ENCODE measurements at regions not wholly inside any gene's neighbourhood (a gene's known extent, or its start where the extent isn't known, plus 50 kb on each side); places are given as distances from the start of the nearest gene placed in this dataset.
"Not testable (repeated sequence)": the region's sequence is repeated elsewhere in the genome, so short reads cannot be mapped to it uniquely, and the experiment has no call there.

- CTCF ChIA-PET = no interaction called here
- no peak for DNase-seq
- peaks cover 4% of the 10 kb centered on the region for H3K9me3 Mint-ChIP-seq
- peaks cover 27% of the 10 kb centered on the region for H3K36me3 Mint-ChIP-seq (ENCODE audit: low read depth)
- intact Hi-C loops (cut with micrococcal nuclease) = no loop called here
- no peak overlapping the region for H3K4me3 Mint-ChIP-seq
- no peak overlapping the region for H3K27ac Mint-ChIP-seq
- no peaks in the 10 kb centered on the region for H3K4me1 Mint-ChIP-seq (ENCODE audit: low read depth)
- no peaks in the 10 kb centered on the region for H3K27me3 Mint-ChIP-seq (ENCODE audit: low read depth)
These were observed 51.4 kb upstream of the RGL1 start for GRCh38 chr1:183753464-183753891.

- DNase-seq = no peak
- intact Hi-C loops (cut with micrococcal nuclease) = no loop called here
- Mint-ChIP-seq H3K27ac (no peak overlapping the region), H3K4me3 (no peak overlapping the region), H3K4me1 (ENCODE audit: low read depth) (peaks cover 4% of the 10 kb centered on the region), H3K36me3 (ENCODE audit: low read depth) (peaks cover 21% of the 10 kb centered on the region), H3K9me3 (peaks cover 9% of the 10 kb centered on the region), H3K27me3 (ENCODE audit: low read depth) (no peaks in the 10 kb centered on the region)
- CTCF ChIA-PET = no interaction called here
These were observed 60.6 kb upstream of the RGL1 start for GRCh38 chr1:183744132-183744913.

GRCh38 chr1:183742355-183742754 is 62.6 kb upstream of the RGL1 start:
- Mint-ChIP-seq H3K36me3 (ENCODE audit: low read depth) (peaks cover 11% of the 10 kb centered on the region), H3K27me3 (ENCODE audit: low read depth) (no peaks in the 10 kb centered on the region), H3K4me3 (no peak overlapping the region), H3K4me1 (ENCODE audit: low read depth) (peaks cover 4% of the 10 kb centered on the region), H3K9me3 (peaks cover 9% of the 10 kb centered on the region), H3K27ac (no peak overlapping the region)
- CTCF ChIA-PET = interaction anchor here (1.0 kb wide), 1 partner anchor 88 kb away, joined by 3 read pairs; no protein-coding TSS in a partner anchor
- no peak for DNase-seq
- intact Hi-C loops (cut with micrococcal nuclease) = no loop called here

- Mint-ChIP-seq H3K36me3 (ENCODE audit: low read depth) (peaks cover 7% of the 10 kb centered on the region), H3K4me1 (ENCODE audit: low read depth) (peaks cover 2% of the 10 kb centered on the region), H3K27me3 (ENCODE audit: low read depth) (no peaks in the 10 kb centered on the region), H3K4me3 (no peak overlapping the region), H3K27ac (no peak overlapping the region), H3K9me3 (peaks cover 9% of the 10 kb centered on the region)
- intact Hi-C loops (cut with micrococcal nuclease) = loop anchor here (1.0 kb wide), 1 partner anchor 176 kb away; no protein-coding TSS in a partner anchor
- no peak for DNase-seq
- CTCF ChIA-PET = no interaction called here
These were observed 65.1 kb upstream of the RGL1 start for GRCh38 chr1:183739741-183740271.

GRCh38 chr1:183739082-183739481 is 65.8 kb upstream of the RGL1 start:
- Mint-ChIP-seq H3K4me3 (no peak overlapping the region), H3K9me3 (peaks cover 9% of the 10 kb centered on the region), H3K36me3 (ENCODE audit: low read depth) (peaks cover 7% of the 10 kb centered on the region), H3K27me3 (ENCODE audit: low read depth) (no peaks in the 10 kb centered on the region), H3K27ac (no peak overlapping the region), H3K4me1 (ENCODE audit: low read depth) (no peaks in the 10 kb centered on the region)
- CTCF ChIA-PET = no interaction called here
- no peak for DNase-seq
- intact Hi-C loops (cut with micrococcal nuclease) = loop anchor here (1.0 kb wide), 1 partner anchor 177 kb away; no protein-coding TSS in a partner anchor

- H3K4me1 Mint-ChIP-seq (ENCODE audit: low read depth); intact Hi-C loops (cut with micrococcal nuclease); H3K27me3 Mint-ChIP-seq (ENCODE audit: low read depth); DNase-seq; H3K36me3 Mint-ChIP-seq (ENCODE audit: low read depth); H3K4me3 Mint-ChIP-seq; H3K27ac Mint-ChIP-seq; H3K9me3 Mint-ChIP-seq; CTCF ChIA-PET: not testable (repeated sequence)
These were observed 67.0 kb upstream of the RGL1 start for GRCh38 chr1:183737916-183738315.

- Mint-ChIP-seq H3K27ac (no peak overlapping the region), H3K36me3 (ENCODE audit: low read depth) (no peaks in the 10 kb centered on the region)
- CTCF ChIA-PET = no interaction called here
These were observed 68.6 kb upstream of the RGL1 start for GRCh38 chr1:183736343-183736742.

GRCh38 chr1:183735069-183735860 is 69.7 kb upstream of the RGL1 start:
- Mint-ChIP-seq H3K27me3 (ENCODE audit: low read depth) (no peaks in the 10 kb centered on the region), H3K27ac (no peak overlapping the region), H3K4me1 (ENCODE audit: low read depth) (no peaks in the 10 kb centered on the region), H3K36me3 (ENCODE audit: low read depth) (no peaks in the 10 kb centered on the region), H3K9me3 (no peaks in the 10 kb centered on the region), H3K4me3 (no peak overlapping the region)
- no peak for DNase-seq
- intact Hi-C loops (cut with micrococcal nuclease) = no loop called here
- CTCF ChIA-PET = no interaction called here

More at GRCh38 chr1:183736343-183736742, 68.6 kb upstream of the RGL1 start:
- no peak for DNase-seq
- no peaks in the 10 kb centered on the region for H3K27me3 Mint-ChIP-seq (ENCODE audit: low read depth)
- H3K4me1 Mint-ChIP-seq (ENCODE audit: low read depth) = no peaks in the 10 kb centered on the region
- no peaks in the 10 kb centered on the region for H3K9me3 Mint-ChIP-seq
- intact Hi-C loops (cut with micrococcal nuclease) = no loop called here
- H3K4me3 Mint-ChIP-seq = no peak overlapping the region

- Mint-ChIP-seq H3K4me3 (no peak overlapping the region), H3K4me1 (ENCODE audit: low read depth) (no peaks in the 10 kb centered on the region), H3K27me3 (ENCODE audit: low read depth) (no peaks in the 10 kb centered on the region), H3K27ac (no peak overlapping the region), H3K9me3 (no peaks in the 10 kb centered on the region), H3K36me3 (ENCODE audit: low read depth) (no peaks in the 10 kb centered on the region)
- CTCF ChIA-PET = no interaction called here
- intact Hi-C loops (cut with micrococcal nuclease) = no loop called here
- no peak for DNase-seq
These were observed 70.3 kb upstream of the RGL1 start for GRCh38 chr1:183734543-183735036.

- H3K36me3 Mint-ChIP-seq (ENCODE audit: low read depth) = no peaks in the 10 kb centered on the region
- H3K27me3 Mint-ChIP-seq (ENCODE audit: low read depth) = no peaks in the 10 kb centered on the region
- H3K27ac Mint-ChIP-seq = no peak overlapping the region
- H3K4me3 Mint-ChIP-seq = no peak overlapping the region
- DNase-seq = no peak
- no peaks in the 10 kb centered on the region for H3K4me1 Mint-ChIP-seq (ENCODE audit: low read depth)
- intact Hi-C loops (cut with micrococcal nuclease) = no loop called here
- CTCF ChIA-PET = no interaction called here
- no peaks in the 10 kb centered on the region for H3K9me3 Mint-ChIP-seq
These were observed 71.2 kb upstream of the RGL1 start for GRCh38 chr1:183733715-183734114.

GRCh38 chr1:183732236-183732880 is 72.6 kb upstream of the RGL1 start:
- Mint-ChIP-seq H3K4me1 (ENCODE audit: low read depth) (no peaks in the 10 kb centered on the region), H3K27me3 (ENCODE audit: low read depth) (no peaks in the 10 kb centered on the region), H3K36me3 (ENCODE audit: low read depth) (no peaks in the 10 kb centered on the region), H3K27ac (no peak overlapping the region), H3K9me3 (no peaks in the 10 kb centered on the region), H3K4me3 (no peak overlapping the region)
- CTCF ChIA-PET = interaction anchor here (0.8 kb wide), 1 partner anchor 185 kb away, joined by 4 read pairs; no protein-coding TSS in a partner anchor
- intact Hi-C loops (cut with micrococcal nuclease) = no loop called here
- no peak for DNase-seq

GRCh38 chr1:183730886-183731573 is 73.9 kb upstream of the RGL1 start:
- Mint-ChIP-seq H3K27me3 (ENCODE audit: low read depth) (no peaks in the 10 kb centered on the region), H3K4me1 (ENCODE audit: low read depth) (no peaks in the 10 kb centered on the region), H3K4me3 (no peak overlapping the region), H3K36me3 (ENCODE audit: low read depth) (no peaks in the 10 kb centered on the region), H3K27ac (no peak overlapping the region), H3K9me3 (no peaks in the 10 kb centered on the region)
- CTCF ChIA-PET = no interaction called here
- intact Hi-C loops (cut with micrococcal nuclease) = no loop called here
- no peak for DNase-seq
